Ishikawa (cell line): ENCODE measurements at regions not wholly inside any gene's neighbourhood (a gene's known extent, or its start where the extent isn't known, plus 50 kb on each side); places are given as distances from the start of the nearest gene placed in this dataset.

Experiments
- CREB1 ChIP-seq: IDR thresholded peaks from 2 replicates; pipeline ENCODE4 v1.6.1; 2012; ENCODE audit warnings: low read depth
- EP300 ChIP-seq: IDR thresholded peaks from 2 replicates; pipeline ENCODE4 v1.6.1; 2012; ENCODE audit warnings: borderline replicate concordance
- NFIC ChIP-seq: IDR thresholded peaks from 2 replicates; pipeline ENCODE4 v1.6.1; 2012
- TAF1 ChIP-seq: IDR thresholded peaks from 2 replicates; pipeline ENCODE4 v1.6.1; 2012; ENCODE audit warnings: low read depth, mild to moderate bottlenecking
- YY1 ChIP-seq: IDR thresholded peaks from 2 replicates; pipeline ENCODE4 v1.6.1; 2012; ENCODE audit warnings: low read depth

DNA sequence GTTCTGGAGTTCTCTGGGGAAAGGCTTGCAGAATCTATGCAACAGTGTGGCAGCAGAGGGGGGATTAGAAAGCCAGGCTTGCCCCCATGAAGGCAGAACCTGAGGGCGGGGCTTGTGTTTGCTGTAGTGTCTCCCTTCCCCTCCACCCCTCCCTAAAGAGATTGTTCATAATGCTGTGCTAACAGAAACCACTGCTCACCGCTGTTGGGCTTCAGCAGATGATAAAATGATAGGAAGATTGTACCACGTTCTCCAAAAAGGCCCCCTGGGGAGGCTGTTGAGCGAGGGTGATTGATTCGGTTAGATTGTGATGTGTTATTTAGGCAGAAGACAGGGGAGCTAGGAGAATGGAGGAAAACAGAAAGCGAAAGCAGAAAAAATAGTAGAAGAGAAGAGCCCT is 215.2 kb upstream of the NCAM1 start:
- TF ChIP-seq NFIC = no peak
- no peak for TF ChIP-seq EP300
- TF ChIP-seq YY1 = no peak
- TF ChIP-seq TAF1 = no peak
- no peak for TF ChIP-seq CREB1
